Cardiac muscle cell (in vitro differentiated cells and primary cell): ENCODE measurements at regions not wholly inside any gene's neighbourhood (a gene's known extent, or its start where the extent isn't known, plus 50 kb on each side); places are given as distances from the start of the nearest gene placed in this dataset.
"Not testable (repeated sequence)": the region's sequence is repeated elsewhere in the genome, so short reads cannot be mapped to it uniquely, and the experiment has no call there.

Experiments used
- DNase-seq, 2 donors: peaks; one replicate each; pipeline versions ENCODE4 v3.0.0 to v3.0.0-alpha.2; 2010 to 2017; ENCODE audit warnings: low read depth in 1 of 2, low spot score in 1 of 2
- H3K27ac ChIP-seq: fragments of 200-600 bp; sonication (generic); 2 replicates; pipeline ENCODE4 v1.5.1; 2016
- H3K27me3 ChIP-seq: fragments of 200-600 bp; sonication (generic); 2 replicates; pipeline ENCODE4 v1.6.0; 2016; ENCODE audit warnings: control low read depth
- H3K36me3 ChIP-seq: fragments of 200-600 bp; sonication (generic); 2 replicates; pipeline ENCODE4 v1.5.1; 2016; ENCODE audit warnings: control low read depth
- H3K4me1 ChIP-seq: fragments of 200-600 bp; sonication (generic); 2 replicates; pipeline ENCODE4 v1.8.1; 2017; ENCODE audit warnings: low read depth, mild to moderate bottlenecking, mixed run types
- H3K4me3 ChIP-seq: fragments of 200-600 bp; sonication (generic); 2 replicates; pipeline ENCODE4 v1.5.1; 2016; ENCODE audit warnings: mild to moderate bottlenecking
- H3K9me3 ChIP-seq: fragments of 200-600 bp; sonication (generic); 2 replicates; pipeline ENCODE4 v1.5.1; 2017; ENCODE audit warnings: low read depth, mild to moderate bottlenecking, control low read depth
- TF ChIP-seq, protein P1 (sequence below): IDR thresholded peaks from 2 replicates; pipeline ENCODE4 v1.5.1; 2012; ENCODE audit warnings: low read depth, mild to moderate bottlenecking, low read length

DNA sequence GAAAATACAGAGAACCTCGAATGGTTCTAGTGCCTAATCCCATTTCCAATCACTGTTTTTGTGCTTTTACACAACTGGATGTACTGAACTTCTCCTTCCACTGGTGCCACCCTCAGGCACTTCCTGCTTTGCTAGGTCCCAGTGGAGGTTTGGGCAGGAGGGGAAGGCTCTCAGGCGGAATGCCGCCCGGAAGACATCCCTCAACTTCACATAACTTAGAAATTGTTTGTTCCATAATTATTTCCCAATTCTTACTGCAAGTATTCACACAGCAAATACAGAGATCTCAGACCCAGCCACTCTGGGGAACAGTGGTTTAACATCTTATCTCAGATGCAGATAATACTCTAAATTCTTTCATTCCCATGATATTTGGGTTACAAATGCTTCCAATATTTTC, 195.7 kb upstream of the IPO5 start:
- Histone ChIP-seq H3K27me3 (no peaks in the 10 kb centered on the region), H3K4me3 (no peak overlapping the region), H3K36me3 (no peaks in the 10 kb centered on the region), H3K27ac (no peak overlapping the region), H3K9me3 (no peaks in the 10 kb centered on the region), H3K4me1 (no peaks in the 10 kb centered on the region)
- TF ChIP-seq, protein P1, sequence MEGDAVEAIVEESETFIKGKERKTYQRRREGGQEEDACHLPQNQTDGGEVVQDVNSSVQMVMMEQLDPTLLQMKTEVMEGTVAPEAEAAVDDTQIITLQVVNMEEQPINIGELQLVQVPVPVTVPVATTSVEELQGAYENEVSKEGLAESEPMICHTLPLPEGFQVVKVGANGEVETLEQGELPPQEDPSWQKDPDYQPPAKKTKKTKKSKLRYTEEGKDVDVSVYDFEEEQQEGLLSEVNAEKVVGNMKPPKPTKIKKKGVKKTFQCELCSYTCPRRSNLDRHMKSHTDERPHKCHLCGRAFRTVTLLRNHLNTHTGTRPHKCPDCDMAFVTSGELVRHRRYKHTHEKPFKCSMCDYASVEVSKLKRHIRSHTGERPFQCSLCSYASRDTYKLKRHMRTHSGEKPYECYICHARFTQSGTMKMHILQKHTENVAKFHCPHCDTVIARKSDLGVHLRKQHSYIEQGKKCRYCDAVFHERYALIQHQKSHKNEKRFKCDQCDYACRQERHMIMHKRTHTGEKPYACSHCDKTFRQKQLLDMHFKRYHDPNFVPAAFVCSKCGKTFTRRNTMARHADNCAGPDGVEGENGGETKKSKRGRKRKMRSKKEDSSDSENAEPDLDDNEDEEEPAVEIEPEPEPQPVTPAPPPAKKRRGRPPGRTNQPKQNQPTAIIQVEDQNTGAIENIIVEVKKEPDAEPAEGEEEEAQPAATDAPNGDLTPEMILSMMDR, result no peak
- peak in 1 of 2 donors; percentile 98 for DNase-seq

DNA sequence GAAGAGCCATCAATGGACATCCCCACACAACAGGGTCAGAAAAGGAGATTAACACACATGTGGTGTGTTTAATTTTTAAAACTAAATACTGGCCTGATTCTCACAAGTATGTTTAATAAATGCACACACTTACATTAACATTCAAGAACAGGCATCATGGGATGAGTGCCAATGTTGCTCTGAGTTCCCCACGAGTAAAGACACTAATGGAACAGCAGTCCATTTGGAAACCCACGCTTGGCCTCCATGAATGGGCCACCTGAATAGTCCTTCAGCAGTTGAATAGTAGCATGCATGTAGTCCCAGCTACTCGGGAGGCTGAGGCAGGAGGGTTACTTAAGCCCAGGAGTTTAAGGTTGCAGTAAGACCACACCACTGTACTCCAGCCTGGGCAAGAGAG, 195.2 kb upstream of the IPO5 start:
- no peaks in the 10 kb centered on the region for H3K4me1 ChIP-seq
- no peak overlapping the region for H3K27ac ChIP-seq
- DNase-seq, result peak in 1 of 2 donors; percentile 92
- TF ChIP-seq, protein P1, result no peak
- H3K27me3 ChIP-seq, result no peaks in the 10 kb centered on the region
- no peaks in the 10 kb centered on the region for H3K36me3 ChIP-seq
- H3K9me3 ChIP-seq, result no peaks in the 10 kb centered on the region
- no peak overlapping the region for H3K4me3 ChIP-seq

DNA sequence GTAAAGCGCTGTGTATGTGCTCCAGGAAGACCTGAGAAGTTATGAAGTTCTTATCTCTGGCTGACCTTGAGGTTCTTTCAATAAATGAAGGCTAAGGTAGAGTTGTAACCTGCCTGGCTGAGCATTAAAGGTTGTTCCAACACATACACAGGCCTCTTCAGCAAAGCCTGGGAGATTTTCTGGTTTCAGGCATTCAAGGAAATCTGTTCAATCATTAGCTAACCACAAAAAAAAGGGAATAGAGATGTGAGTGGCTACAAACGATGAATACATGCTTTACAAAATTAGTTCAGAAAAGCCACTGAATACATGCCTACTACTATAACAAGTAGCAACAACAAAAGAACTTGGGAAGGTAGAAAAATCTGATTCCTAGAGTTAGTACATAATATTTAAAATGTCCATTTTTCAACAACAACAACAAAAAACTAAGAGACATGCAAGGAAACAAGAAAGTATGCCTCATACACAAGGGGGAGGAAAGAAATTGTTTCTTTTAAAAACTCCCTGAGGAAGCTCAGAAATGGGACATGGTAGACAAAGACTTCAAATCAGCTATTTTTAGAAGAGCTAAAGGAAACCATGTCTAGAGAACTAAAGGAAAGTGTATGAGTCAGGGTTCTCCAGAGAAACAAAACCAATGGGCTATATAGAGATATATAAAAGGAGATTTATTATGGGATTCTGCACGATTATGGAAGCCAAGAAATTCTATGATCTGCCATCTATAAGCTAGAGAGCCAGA, 191.5 kb upstream of the IPO5 start:
- Histone ChIP-seq H3K36me3 (no peaks in the 10 kb centered on the region), H3K9me3 (no peaks in the 10 kb centered on the region), H3K27me3 (no peaks in the 10 kb centered on the region), H3K4me3 (no peak overlapping the region), H3K27ac (no peak overlapping the region), H3K4me1 (no peaks in the 10 kb centered on the region)
- DNase-seq, result no peak
- TF ChIP-seq, protein P1, result no peak

DNA sequence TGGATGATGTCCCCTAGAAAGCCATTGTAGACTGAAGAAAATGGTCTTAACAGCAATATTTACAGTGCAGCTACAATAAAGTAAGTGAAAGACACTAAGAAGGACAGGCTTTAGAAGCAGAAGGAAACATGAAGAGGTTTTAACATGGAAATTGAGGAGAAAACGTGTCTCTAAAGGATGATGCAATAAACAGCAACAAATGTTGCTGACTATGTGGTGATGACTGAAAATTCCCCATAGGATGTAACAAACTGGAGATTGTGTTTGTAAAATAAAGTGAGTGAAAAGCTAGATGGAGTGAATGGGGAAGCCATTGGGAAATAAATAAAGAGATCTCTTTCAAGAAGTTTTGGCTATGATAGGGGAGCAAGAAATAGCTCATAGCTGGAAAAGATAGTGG, 186.7 kb upstream of the IPO5 start:
- Histone ChIP-seq H3K27me3 (no peaks in the 10 kb centered on the region), H3K36me3 (no peaks in the 10 kb centered on the region), H3K9me3 (no peaks in the 10 kb centered on the region), H3K4me1 (no peaks in the 10 kb centered on the region), H3K27ac (no peak overlapping the region), H3K4me3 (no peak overlapping the region)
- DNase-seq, result peak in 1 of 2 donors; percentile 49
- TF ChIP-seq, protein P1, result no peak

DNA sequence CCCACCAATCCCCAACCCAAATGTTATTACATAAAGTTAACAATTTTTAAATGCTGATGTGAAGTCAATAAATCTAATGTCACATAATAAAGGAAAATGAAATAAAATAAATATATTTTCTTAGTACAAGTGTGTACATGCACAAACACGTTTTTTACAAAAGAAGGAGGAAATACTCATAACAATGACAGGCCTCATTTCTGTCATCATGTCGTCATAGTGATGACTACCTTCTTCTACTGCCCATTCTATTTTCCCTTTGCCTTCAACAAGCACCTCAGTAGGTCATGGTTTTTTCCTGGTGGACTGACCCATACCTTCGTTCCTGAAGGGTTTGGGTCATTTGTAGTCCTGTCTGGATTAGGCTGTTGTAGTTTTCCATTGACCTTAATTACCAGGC, 185.3 kb upstream of the IPO5 start:
- no peak overlapping the region for H3K27ac ChIP-seq
- H3K27me3 ChIP-seq, result no peaks in the 10 kb centered on the region
- DNase-seq, result no peak
- no peaks in the 10 kb centered on the region for H3K36me3 ChIP-seq
- H3K9me3 ChIP-seq, result no peaks in the 10 kb centered on the region
- no peaks in the 10 kb centered on the region for H3K4me1 ChIP-seq
- TF ChIP-seq, protein P1, result no peak
- H3K4me3 ChIP-seq, result no peak overlapping the region

DNA sequence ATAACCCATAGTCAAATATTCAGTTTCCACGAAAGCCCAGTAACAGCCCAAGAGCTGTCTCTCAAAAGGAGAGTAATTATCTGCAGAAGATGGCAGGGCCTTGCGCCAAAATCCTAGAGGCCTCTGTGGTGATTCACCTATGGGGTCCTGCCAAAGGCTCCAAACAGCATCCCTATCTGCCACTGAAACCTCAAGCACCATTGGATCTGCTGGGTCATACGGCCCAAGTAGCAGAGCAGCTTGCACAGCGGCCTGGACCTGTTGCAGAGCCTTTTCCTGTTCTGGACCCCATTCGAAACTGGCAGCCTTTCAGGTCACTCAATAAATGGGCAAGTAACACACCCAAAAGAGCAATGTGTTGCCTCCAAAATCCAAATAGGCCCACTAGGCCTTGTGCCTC, 183.2 kb upstream of the IPO5 start:
- not testable (repeated sequence) for H3K27ac ChIP-seq, DNase-seq, H3K36me3 ChIP-seq, H3K4me1 ChIP-seq, H3K4me3 ChIP-seq, H3K27me3 ChIP-seq, H3K9me3 ChIP-seq

DNA sequence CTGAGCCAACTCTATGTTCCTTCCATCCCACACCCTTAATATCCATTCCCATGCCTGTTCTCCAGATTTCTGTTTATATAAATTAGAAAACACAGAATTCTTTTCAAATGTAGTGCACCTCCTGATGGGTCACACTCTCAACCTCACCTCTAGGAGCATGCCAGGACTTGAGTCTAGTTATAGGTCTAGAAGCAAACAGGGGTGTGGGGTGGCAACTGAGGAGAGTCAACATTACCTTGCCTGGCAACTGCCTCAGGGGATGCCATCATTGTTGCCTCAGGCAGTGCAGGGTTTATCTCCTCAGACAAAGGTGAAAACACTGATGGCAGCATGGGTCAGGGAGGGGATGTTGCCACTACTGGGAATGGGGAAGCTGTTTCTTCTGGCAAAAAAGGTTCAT, 181.0 kb upstream of the IPO5 start:
- H3K27me3 ChIP-seq, H3K4me3 ChIP-seq, H3K36me3 ChIP-seq, H3K27ac ChIP-seq, H3K4me1 ChIP-seq, H3K9me3 ChIP-seq, DNase-seq: not testable (repeated sequence)

DNA sequence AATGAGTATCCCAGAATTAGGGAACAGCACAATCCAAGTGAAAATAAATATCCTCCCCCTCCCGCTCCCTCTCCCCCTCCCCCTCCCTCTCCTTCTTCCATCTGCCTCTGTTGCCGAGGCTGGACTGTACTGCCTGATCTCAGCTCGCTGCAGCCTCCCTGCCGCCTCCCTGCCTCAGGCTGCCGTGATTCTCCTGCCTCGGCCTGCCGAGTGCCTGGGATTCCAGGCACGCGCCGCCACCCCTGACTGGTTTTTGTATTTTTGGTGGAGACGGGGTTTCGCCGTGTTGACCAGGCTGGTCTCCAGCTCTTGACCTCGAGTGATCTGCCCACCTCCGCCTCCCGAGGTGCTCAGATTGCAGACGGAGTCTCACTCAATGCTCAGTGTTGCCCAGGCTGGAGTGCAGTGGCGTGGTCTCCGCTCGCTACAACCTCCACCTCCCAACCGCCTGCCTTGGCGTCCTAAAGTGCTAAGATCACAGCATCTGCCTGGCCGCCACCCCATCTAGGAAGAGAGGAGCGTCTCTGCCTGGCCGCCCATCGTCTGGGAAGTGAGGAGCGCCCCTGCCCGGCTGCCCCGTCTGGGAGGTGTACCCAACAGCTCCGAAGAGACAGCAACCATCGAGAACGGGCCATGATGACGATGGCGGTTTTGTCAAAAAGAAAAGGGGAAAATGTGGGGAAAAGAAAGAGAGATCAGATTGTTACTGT, 178.9 kb upstream of the IPO5 start:
- DNase-seq, H3K27me3 ChIP-seq, H3K27ac ChIP-seq, H3K9me3 ChIP-seq, H3K36me3 ChIP-seq, H3K4me3 ChIP-seq, H3K4me1 ChIP-seq: not testable (repeated sequence)
